SK-N-SH (cell line): ENCODE measurements at regions not wholly inside any gene's neighbourhood (a gene's known extent, or its start where the extent isn't known, plus 50 kb on each side); places are given as distances from the start of the nearest gene placed in this dataset.

Experiments
- CTCF ChIA-PET: fragments of 300-600, 350-600 bp; formaldehyde crosslinking; extraction: SDS; loops from one replicate; lab custom pipeline; 2021; lab: Yijun Ruan, JAX
- POLR2A ChIA-PET: fragments of 350-600 bp; sonication (Branson Sonifier 250); formaldehyde crosslinking; extraction: SDS; loops from one replicate; lab custom pipeline; 2020; ENCODE audit warnings: antibody characterized with exemption, inconsistent platforms; lab: Yijun Ruan, JAX
- DNase-seq: peaks from one replicate; pipeline ENCODE4 v3.0.0; 2012
- H2AFZ ChIP-seq: fragments of 200-600 bp; sonication (generic); 2 replicates; pipeline ENCODE4 v1.8.1; 2016; ENCODE audit warnings: antibody characterized with exemption, mild to moderate bottlenecking, low read depth
- H3F3A ChIP-seq: fragments of 200-600 bp; sonication (generic); replicated peaks from 2 replicates; pipeline ENCODE3; 2016; ENCODE audit warnings: antibody characterized with exemption, mild to moderate bottlenecking; ENCODE audit not compliant: insufficient read depth
- H3K27ac ChIP-seq, 2 experiments: fragments of 200-500 bp in 1 of 2; fragments of 200-600 bp in 1 of 2; sonication (Bioruptor generic) in 1 of 2; sonication (generic), shearing (Covaris generic) in 1 of 2; 2 replicates each; pipeline versions ENCODE4 v1.5.1 to v1.6.1; 2014 to 2016; ENCODE audit warnings: low read depth in 2 of 2, inconsistent platforms in 1 of 2, low read length in 1 of 2, mild to moderate bottlenecking in 1 of 2, mixed read lengths in 1 of 2
- H3K27me3 ChIP-seq: fragments of 200-600 bp; sonication (generic), shearing (Covaris generic); 2 replicates; pipeline ENCODE4 v1.6.1; 2016; ENCODE audit warnings: mixed run types; ENCODE audit not compliant: insufficient read depth
- H3K36me3 ChIP-seq, 2 experiments: fragments of 200-500 bp in 1 of 2; fragments of 200-600 bp in 1 of 2; sonication (Bioruptor generic) in 1 of 2; sonication (generic) in 1 of 2; replicated peaks in 1 of 2; 2 replicates each; pipeline versions ENCODE3 to v1.5.1; 2014 to 2016; ENCODE audit warnings: low read length in 1 of 2, mild to moderate bottlenecking in 1 of 2; ENCODE audit not compliant: insufficient read depth in 2 of 2, control insufficient read depth in 1 of 2
- H3K4me1 ChIP-seq, 2 experiments: fragments of 200-500 bp in 1 of 2; fragments of 200-600 bp in 1 of 2; sonication (Bioruptor generic) in 1 of 2; sonication (generic), shearing (Covaris generic) in 1 of 2; 2 replicates each; pipeline versions ENCODE4 v1.5.1 to v1.6.1; 2014 to 2016; ENCODE audit warnings: low read depth in 1 of 2, low read length in 1 of 2, mixed run types in 1 of 2; ENCODE audit not compliant: insufficient read depth in 2 of 2, control insufficient read depth in 1 of 2
- H3K4me2 ChIP-seq: fragments of 200-600 bp; sonication (generic), shearing (Covaris generic); 2 replicates; pipeline ENCODE4 v1.6.1; 2017; ENCODE audit warnings: mixed run types
- H3K4me3 ChIP-seq, 2 experiments: fragments of 200-500 bp in 1 of 2; fragments of 200-600 bp in 1 of 2; sonication (Bioruptor generic) in 1 of 2; sonication (generic), shearing (Covaris generic) in 1 of 2; 2 replicates each; pipeline versions ENCODE4 v1.5.1 to v1.8.1; 2014 to 2016; ENCODE audit warnings: low read depth in 2 of 2, inconsistent platforms in 1 of 2, low read length in 1 of 2, mild to moderate bottlenecking in 1 of 2, mixed read lengths in 1 of 2, moderate library complexity in 1 of 2
- H3K79me2 ChIP-seq: fragments of 200-600 bp; sonication (generic); 2 replicates; pipeline ENCODE4 v1.8.1; 2017; ENCODE audit warnings: mild to moderate bottlenecking; ENCODE audit not compliant: insufficient read depth
- H3K9ac ChIP-seq: fragments of 200-600 bp; sonication (generic); 2 replicates; pipeline ENCODE4 v1.6.1; 2017; ENCODE audit warnings: mixed run types
- H3K9me2 ChIP-seq: fragments of 200-600 bp; sonication (generic); 2 replicates; pipeline ENCODE4 v1.6.1; 2017; ENCODE audit warnings: mixed run types
- H3K9me3 ChIP-seq: fragments of 200-600 bp; sonication (generic); 2 replicates; pipeline ENCODE4 v1.6.1; 2017; ENCODE audit warnings: mixed run types, mild to moderate bottlenecking, moderate library complexity
- H4K20me1 ChIP-seq: fragments of 200-600 bp; sonication (generic); 2 replicates; pipeline ENCODE4 v1.6.1; 2017; ENCODE audit warnings: mild to moderate bottlenecking, mixed run types; ENCODE audit not compliant: insufficient read depth
- EP300 ChIP-seq, 2 experiments: IDR thresholded peaks; 2 replicates each; pipeline versions ENCODE4 v1.4.0 to v1.6.1; 2012; ENCODE audit warnings: borderline replicate concordance in 1 of 2, low read depth in 1 of 2, low read length in 1 of 2
- EZH2phosphoT487 ChIP-seq: fragments of 200-600 bp; sonication (generic); IDR thresholded peaks from 2 replicates; pipeline ENCODE4 v1.6.1; 2017; ENCODE audit warnings: low read depth, mixed run types, mild to moderate bottlenecking, antibody characterized with exemption, moderate library complexity, borderline replicate concordance
- FOXJ3 ChIP-seq: sonication (generic); formaldehyde crosslinking; IDR thresholded peaks from 2 replicates; pipeline ENCODE4 v1.5.1; 2020; ENCODE audit warnings: mild to moderate bottlenecking, missing genetic modification reagents
- FOXM1 ChIP-seq: IDR thresholded peaks from 2 replicates; pipeline ENCODE4 v1.4.0; 2012; ENCODE audit warnings: low read depth, mild to moderate bottlenecking
- GABPA ChIP-seq: IDR thresholded peaks from 2 replicates; pipeline ENCODE4 v1.4.0; 2012; ENCODE audit warnings: low read depth, mild to moderate bottlenecking
- GATA2 ChIP-seq: sonication (generic); formaldehyde crosslinking; IDR thresholded peaks from 2 replicates; pipeline ENCODE4 v1.5.0; 2020; ENCODE audit warnings: mild to moderate bottlenecking, missing genetic modification reagents
- MXI1 ChIP-seq: IDR thresholded peaks from 2 replicates; pipeline ENCODE4 v1.6.1; 2012; ENCODE audit warnings: mild to moderate bottlenecking, low read depth, low read length, improper control_type of control experiment
- NFIC ChIP-seq: IDR thresholded peaks from 2 replicates; pipeline ENCODE4 v1.4.0; 2012; ENCODE audit warnings: borderline replicate concordance
- NRF1 ChIP-seq: IDR thresholded peaks from 2 replicates; pipeline ENCODE4 v1.6.1; 2012; ENCODE audit warnings: low read depth, mild to moderate bottlenecking, low read length
- PBX3 ChIP-seq: IDR thresholded peaks from 2 replicates; pipeline ENCODE4; 2012
- RAD21 ChIP-seq: IDR thresholded peaks from 2 replicates; pipeline ENCODE4 v1.6.1; 2012; ENCODE audit warnings: mild to moderate bottlenecking, low read length
- RCOR1 ChIP-seq: fragments of 150-350 bp; IDR thresholded peaks from 2 replicates; pipeline ENCODE4 v1.6.1; 2017; ENCODE audit warnings: antibody characterized with exemption, low read length
- RFX5 ChIP-seq: IDR thresholded peaks from 2 replicates; pipeline ENCODE4 v1.6.1; 2012; ENCODE audit warnings: mild to moderate bottlenecking, improper control_type of control experiment, low read length
- TAF1 ChIP-seq: IDR thresholded peaks from 2 replicates; pipeline ENCODE4 v1.6.1; 2012; ENCODE audit warnings: low read depth, mild to moderate bottlenecking, low read length, moderate library complexity, borderline replicate concordance
- TCF12 ChIP-seq: IDR thresholded peaks from 2 replicates; pipeline ENCODE4 v1.4.0; 2012
- TEAD4 ChIP-seq: IDR thresholded peaks from 2 replicates; pipeline ENCODE4 v1.4.0; 2012; ENCODE audit warnings: mild to moderate bottlenecking, borderline replicate concordance; ENCODE audit not compliant: insufficient read depth
- USF1 ChIP-seq: IDR thresholded peaks from 2 replicates; pipeline ENCODE4 v1.4.0; 2012; ENCODE audit warnings: low read depth, borderline replicate concordance
- USF2 ChIP-seq: fragments of 150-350 bp; IDR thresholded peaks from 2 replicates; pipeline ENCODE4 v1.6.1; 2017; ENCODE audit warnings: antibody characterized with exemption, low read length, low read depth, borderline replicate concordance
- YY1 ChIP-seq: IDR thresholded peaks from 2 replicates; pipeline ENCODE4 v1.4.0; 2012; ENCODE audit warnings: low read depth, mild to moderate bottlenecking
- WGBS: methylation state at CpG from one replicate; pipeline ENCODE4 v1.1.6; 2017; ENCODE audit warnings: low lambda C conversion rate; 5-methylcytosine and 5-hydroxymethylcytosine counted together
- TF ChIP-seq, protein P1 (sequence below): fragments of 200-600 bp; sonication (generic); IDR thresholded peaks from 2 replicates; pipeline ENCODE4 v1.6.1; 2017; ENCODE audit warnings: antibody characterized with exemption, mild to moderate bottlenecking, moderate library complexity

- no peak overlapping the region for H3K4me3 ChIP-seq
- H2AFZ ChIP-seq = peak overlapping the region; percentile 74
- no peaks in the 10 kb centered on the region for H3K36me3 ChIP-seq
- TF ChIP-seq FOXJ3 (CRISPR knock-in tag) (no peak), RAD21 (peak; percentile 20; the same call in 1 of the 2 replicates), PBX3 (0 out of 2 replicates have a peak, but pooled peaks have one; percentile 2), TCF12 (peak; percentile 31; the same call in 1 of the 2 replicates)
- TF ChIP-seq, protein P1, sequence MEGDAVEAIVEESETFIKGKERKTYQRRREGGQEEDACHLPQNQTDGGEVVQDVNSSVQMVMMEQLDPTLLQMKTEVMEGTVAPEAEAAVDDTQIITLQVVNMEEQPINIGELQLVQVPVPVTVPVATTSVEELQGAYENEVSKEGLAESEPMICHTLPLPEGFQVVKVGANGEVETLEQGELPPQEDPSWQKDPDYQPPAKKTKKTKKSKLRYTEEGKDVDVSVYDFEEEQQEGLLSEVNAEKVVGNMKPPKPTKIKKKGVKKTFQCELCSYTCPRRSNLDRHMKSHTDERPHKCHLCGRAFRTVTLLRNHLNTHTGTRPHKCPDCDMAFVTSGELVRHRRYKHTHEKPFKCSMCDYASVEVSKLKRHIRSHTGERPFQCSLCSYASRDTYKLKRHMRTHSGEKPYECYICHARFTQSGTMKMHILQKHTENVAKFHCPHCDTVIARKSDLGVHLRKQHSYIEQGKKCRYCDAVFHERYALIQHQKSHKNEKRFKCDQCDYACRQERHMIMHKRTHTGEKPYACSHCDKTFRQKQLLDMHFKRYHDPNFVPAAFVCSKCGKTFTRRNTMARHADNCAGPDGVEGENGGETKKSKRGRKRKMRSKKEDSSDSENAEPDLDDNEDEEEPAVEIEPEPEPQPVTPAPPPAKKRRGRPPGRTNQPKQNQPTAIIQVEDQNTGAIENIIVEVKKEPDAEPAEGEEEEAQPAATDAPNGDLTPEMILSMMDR = peak; percentile 46; the same call in 1 of the 2 replicates
- peaks cover 3% of the 10 kb centered on the region for H3F3A ChIP-seq
- POLR2A ChIA-PET = no interaction called here
- WGBS = 9% methylated on average over 1 of the region's 1 CpG
- H3K79me2 ChIP-seq = no peaks in the 10 kb centered on the region
- CTCF ChIA-PET = interaction anchor here (0.7 to 1.6 kb wide), 5 partner anchors 9 to 199 kb away, joined by 3 to 5 read pairs (median 4); no protein-coding TSS in a partner anchor
- H3K27me3 ChIP-seq = no peaks in the 10 kb centered on the region
- peaks cover 3 to 9% of the 10 kb centered on the region in 2 experiments; a peak in 2 of 4 replicates for H3K4me1 ChIP-seq
- H3K4me2 ChIP-seq = 0 out of 2 replicates have a peak overlapping the region, but pooled peaks have one; percentile 8
- DNase-seq = no peak
- no peak overlapping the region for H3K9ac ChIP-seq
- H4K20me1 ChIP-seq = no peaks in the 10 kb centered on the region
- H3K9me2 ChIP-seq = no peaks in the 10 kb centered on the region
- H3K9me3 ChIP-seq = no peaks in the 10 kb centered on the region
- H3K27ac ChIP-seq = peak overlapping the region; percentile 23 to 48; a peak in 3 of 4 replicates
Observed at GRCh38 chr2:39530411-39530866, 93.4 kb upstream of the MAP4K3 start.

GRCh38 chr2:39531220-39531777 lies 94.2 kb upstream of the MAP4K3 start:
- no peaks in the 10 kb centered on the region for H4K20me1 ChIP-seq
- no peaks in the 10 kb centered on the region for H3K79me2 ChIP-seq
- H3K4me3 ChIP-seq = no peak overlapping the region
- no peaks in the 10 kb centered on the region for H3K36me3 ChIP-seq
- ChIA-PET POLR2A (no interaction called here), CTCF (interaction anchor here (0.8 to 2.2 kb wide), 5 partner anchors 9 to 151 kb away, joined by 3 to 7 read pairs (median 4); no protein-coding TSS in a partner anchor)
- H3K27ac ChIP-seq = no peak overlapping the region
- 89% methylated on average over 7 of the region's 7 CpGs for WGBS
- TF ChIP-seq GATA2 = no peak
- no peak for TF ChIP-seq YY1
- no peak for TF ChIP-seq TAF1
- TF ChIP-seq TEAD4 = no peak
- TF ChIP-seq NFIC = no peak
- no peak for TF ChIP-seq GABPA
- TF ChIP-seq USF1 = no peak
- TF ChIP-seq NRF1 = no peak
- TF ChIP-seq FOXM1 = no peak
- TF ChIP-seq MXI1 = no peak
- no peak for TF ChIP-seq RCOR1
- TF ChIP-seq RFX5 = no peak
- no peak for TF ChIP-seq USF2
- no peak for TF ChIP-seq EP300 (IDR thresholded peaks at IDR 0.05; ENCODE audit: borderline replicate concordance in 1 of 2, low read depth in 1 of 2, low read length in 1 of 2)
- TF ChIP-seq EZH2phosphoT487 = no peak
- no peak for TF ChIP-seq RAD21
- no peak overlapping the region for H3K9ac ChIP-seq
- H3K9me2 ChIP-seq = no peaks in the 10 kb centered on the region
- H3K27me3 ChIP-seq = no peaks in the 10 kb centered on the region
- H3F3A ChIP-seq = peaks cover 3% of the 10 kb centered on the region
- H3K9me3 ChIP-seq = no peaks in the 10 kb centered on the region
- H3K4me1 ChIP-seq = peaks cover 3 to 9% of the 10 kb centered on the region in 2 experiments; a peak in 2 of 4 replicates
- no peak overlapping the region for H3K4me2 ChIP-seq
- H2AFZ ChIP-seq = peak overlapping the region; percentile 74; the same call in 1 of the 2 replicates
- no peak for DNase-seq
